CD4-positive, alpha-beta T cell treated with Interleukin-17A for 1 hour (primary cell): ENCODE measurements at regions not wholly inside any gene's neighbourhood (a gene's known extent, or its start where the extent isn't known, plus 50 kb on each side); places are given as distances from the start of the nearest gene placed in this dataset.

Experiments used
- DNase-seq: peaks from one replicate; pipeline ENCODE4 v3.0.0-alpha.2; 2020

GRCh38 chr17:34692920-34693319, 113.5 kb downstream of the TMEM132E start:
- no peak for DNase-seq
